ENCODE measurements at regions not wholly inside any gene's neighbourhood (a gene's known extent, or its start where the extent isn't known, plus 50 kb on each side); places are given as distances from the start of the nearest gene placed in this dataset.

GRCh38 chr7:25633426-25634036 lies 405.2 kb upstream of the NPVF start:
- Mint-ChIP-seq H3K9me3 (no peaks in the 10 kb centered on the region), H3K27me3 (peaks cover 3% of the 10 kb centered on the region), H3K36me3 (ENCODE audit: low read depth) (no peaks in the 10 kb centered on the region), H3K27ac (no peak overlapping the region), H3K4me3 (no peak overlapping the region), H3K4me1 (no peaks in the 10 kb centered on the region)
- ATAC-seq (ENCODE audit: low read depth): no peak
- no peak for TF ChIP-seq CTCF (IDR thresholded peaks at IDR 0.05)
- CTCF ChIA-PET: no interaction called here
- DNase-seq: no peak
- intact Hi-C loops (cut with micrococcal nuclease): no loop called here
- POLR2A ChIA-PET: no interaction called here

- no peak for TF ChIP-seq CTCF (IDR thresholded peaks at IDR 0.05)
- intact Hi-C loops (cut with micrococcal nuclease): no loop called here
- Mint-ChIP-seq H3K27ac (no peak overlapping the region), H3K4me3 (no peak overlapping the region), H3K36me3 (ENCODE audit: low read depth) (no peaks in the 10 kb centered on the region), H3K4me1 (no peaks in the 10 kb centered on the region), H3K27me3 (peaks cover 3% of the 10 kb centered on the region), H3K9me3 (no peaks in the 10 kb centered on the region)
- ATAC-seq (ENCODE audit: low read depth) (no peak), DNase-seq (no peak)
- POLR2A ChIA-PET: no interaction called here
- CTCF ChIA-PET: no interaction called here
Measured at GRCh38 chr7:25636168-25636567, 407.9 kb upstream of the NPVF start.

- Mint-ChIP-seq H3K36me3 (ENCODE audit: low read depth) (no peaks in the 10 kb centered on the region), H3K9me3 (no peaks in the 10 kb centered on the region), H3K4me3 (no peak overlapping the region), H3K27ac (no peak overlapping the region), H3K27me3 (peaks cover 3% of the 10 kb centered on the region), H3K4me1 (no peaks in the 10 kb centered on the region)
- DNase-seq: no peak
- TF ChIP-seq CTCF (IDR thresholded peaks at IDR 0.05): no peak
- intact Hi-C loops (cut with micrococcal nuclease): no loop called here
- ChIA-PET CTCF (no interaction called here), POLR2A (no interaction called here)
- ATAC-seq (ENCODE audit: low read depth): no peak
Measured at GRCh38 chr7:25636871-25637283, 408.6 kb upstream of the NPVF start.

GRCh38 chr7:25638068-25638467 lies 409.8 kb upstream of the NPVF start:
- H3K4me3 Mint-ChIP-seq: no peak overlapping the region
- no peak for TF ChIP-seq CTCF (IDR thresholded peaks at IDR 0.05)
- H3K27me3 Mint-ChIP-seq: no peaks in the 10 kb centered on the region
- no peak overlapping the region for H3K27ac Mint-ChIP-seq
- H3K9me3 Mint-ChIP-seq: no peaks in the 10 kb centered on the region
- H3K36me3 Mint-ChIP-seq (ENCODE audit: low read depth): no peaks in the 10 kb centered on the region
- intact Hi-C loops (cut with micrococcal nuclease): no loop called here
- ChIA-PET POLR2A (no interaction called here), CTCF (no interaction called here)
- no peak for ATAC-seq (ENCODE audit: low read depth)
- no peak for DNase-seq
- H3K4me1 Mint-ChIP-seq: no peaks in the 10 kb centered on the region

GRCh38 chr7:25638590-25639244 lies 410.4 kb upstream of the NPVF start:
- H3K27ac Mint-ChIP-seq: no peak overlapping the region
- no peak for ATAC-seq (ENCODE audit: low read depth)
- ChIA-PET CTCF (interaction anchor here (1.1 kb wide), 1 partner anchor 13 kb away, joined by 3 read pairs; no protein-coding TSS in a partner anchor), POLR2A (no interaction called here)
- H3K4me1 Mint-ChIP-seq: no peaks in the 10 kb centered on the region
- no peaks in the 10 kb centered on the region for H3K36me3 Mint-ChIP-seq (ENCODE audit: low read depth)
- H3K27me3 Mint-ChIP-seq: no peaks in the 10 kb centered on the region
- no peaks in the 10 kb centered on the region for H3K9me3 Mint-ChIP-seq
- DNase-seq: no peak
- H3K4me3 Mint-ChIP-seq: no peak overlapping the region
- intact Hi-C loops (cut with micrococcal nuclease): no loop called here
- no peak for TF ChIP-seq CTCF (IDR thresholded peaks at IDR 0.05)
